ENCODE measurements at regions not wholly inside any gene's neighbourhood (a gene's known extent, or its start where the extent isn't known, plus 50 kb on each side); places are given as distances from the start of the nearest gene placed in this dataset.
"Not testable (repeated sequence)": the region's sequence is repeated elsewhere in the genome, so short reads cannot be mapped to it uniquely, and the experiment has no call there.

GRCh38 chr4:85180533-85180932 is 214.0 kb upstream of the WDFY3 start:
- TF ChIP-seq ZNF8 (CRISPR knock-in tag; IDR thresholded peaks at IDR 0.05) (no peak), BACH2 (CRISPR knock-in tag; IDR thresholded peaks at IDR 0.05; ENCODE audit: borderline replicate concordance) (no peak), CSRNP3 (CRISPR knock-in tag; IDR thresholded peaks at IDR 0.05) (no peak), ZNF565 (CRISPR knock-in tag; conservative IDR thresholded peaks at IDR 0.05; ENCODE audit: low read depth) (no peak), ESRRG (CRISPR knock-in tag; IDR thresholded peaks at IDR 0.05) (no peak), GLIS3 (CRISPR knock-in tag; IDR thresholded peaks at IDR 0.05) (no peak), PPARA (CRISPR knock-in tag; IDR thresholded peaks at IDR 0.05; ENCODE audit: borderline replicate concordance) (no peak), TCF4 (CRISPR knock-in tag; IDR thresholded peaks at IDR 0.05; ENCODE audit: borderline replicate concordance) (no peak)
- no peak for ATAC-seq

GRCh38 chr4:85187106-85187505 is 220.6 kb upstream of the WDFY3 start:
- no peak for TF ChIP-seq ZNF70 (CRISPR knock-in tag; IDR thresholded peaks at IDR 0.05)
- no peak for ATAC-seq

- not testable (repeated sequence) for ATAC-seq
Observed at GRCh38 chr4:85196015-85196414, 229.5 kb upstream of the WDFY3 start.

GRCh38 chr4:85200106-85200505 is 233.6 kb upstream of the WDFY3 start:
- ATAC-seq = no peak
- TF ChIP-seq ZFP30 (CRISPR knock-in tag; IDR thresholded peaks at IDR 0.05) (no peak), CREB5 (CRISPR knock-in tag; IDR thresholded peaks at IDR 0.05; ENCODE audit: low read depth) (no peak), CSRNP3 (CRISPR knock-in tag; IDR thresholded peaks at IDR 0.05) (no peak), TSHZ2 (CRISPR knock-in tag; IDR thresholded peaks at IDR 0.05) (no peak), ARNTL (CRISPR knock-in tag; IDR thresholded peaks at IDR 0.05; ENCODE audit: borderline replicate concordance, low read depth) (no peak), TOX (CRISPR knock-in tag; IDR thresholded peaks at IDR 0.05; ENCODE audit: borderline replicate concordance) (no peak), ZNF8 (CRISPR knock-in tag; IDR thresholded peaks at IDR 0.05) (no peak), OSR1 (CRISPR knock-in tag; IDR thresholded peaks at IDR 0.05) (no peak), TCF4 (CRISPR knock-in tag; IDR thresholded peaks at IDR 0.05; ENCODE audit: borderline replicate concordance) (no peak), GLIS3 (CRISPR knock-in tag; IDR thresholded peaks at IDR 0.05) (no peak), POU6F1 (CRISPR knock-in tag; IDR thresholded peaks at IDR 0.05; ENCODE audit: borderline replicate concordance, low read depth) (no peak), PATZ1 (CRISPR knock-in tag; IDR thresholded peaks at IDR 0.05; ENCODE audit: borderline replicate concordance) (no peak), ESRRG (CRISPR knock-in tag; IDR thresholded peaks at IDR 0.05) (no peak), ISL1 (CRISPR knock-in tag; IDR thresholded peaks at IDR 0.05) (no peak), CSDC2 (CRISPR knock-in tag; IDR thresholded peaks at IDR 0.05) (no peak), ZNF565 (CRISPR knock-in tag; conservative IDR thresholded peaks at IDR 0.05; ENCODE audit: low read depth) (no peak), BACH2 (CRISPR knock-in tag; IDR thresholded peaks at IDR 0.05; ENCODE audit: borderline replicate concordance) (no peak), RARB (CRISPR knock-in tag; IDR thresholded peaks at IDR 0.05) (no peak), SNAI2 (CRISPR knock-in tag; IDR thresholded peaks at IDR 0.05) (no peak)
